ENCODE measurements at regions not wholly inside any gene's neighbourhood (a gene's known extent, or its start where the extent isn't known, plus 50 kb on each side); places are given as distances from the start of the nearest gene placed in this dataset.

- DNase-seq (ENCODE audit: low spot score): no peak
- TF ChIP-seq EZH2phosphoT487 (IDR thresholded peaks at IDR 0.05; ENCODE audit: unreplicated experiment) (no peak), ZNF462 (CRISPR knock-in tag; IDR thresholded peaks at IDR 0.05) (no peak), ETS1 (IDR thresholded peaks at IDR 0.05) (no peak), EZH2 (IDR thresholded peaks at IDR 0.05; ENCODE audit: low read depth, unreplicated experiment) (no peak), CTCF (conservative IDR thresholded peaks at IDR 0.05; ENCODE audit: low read depth in 2 of 2) (no peak), ZNF114 (CRISPR knock-in tag; IDR thresholded peaks at IDR 0.05) (no peak), NANOG (IDR thresholded peaks at IDR 0.05; ENCODE audit: borderline replicate concordance) (no peak), CREB1 (CRISPR knock-in tag; IDR thresholded peaks at IDR 0.05; ENCODE audit: low read depth) (no peak), JUNB (IDR thresholded peaks at IDR 0.05; ENCODE audit: unreplicated experiment) (no peak), ZNF331 (CRISPR knock-in tag; IDR thresholded peaks at IDR 0.05; ENCODE audit: low read depth) (no peak), REST (IDR thresholded peaks at IDR 0.05; ENCODE audit: unreplicated experiment) (no peak), POLR2AphosphoS5 (IDR thresholded peaks at IDR 0.05; ENCODE audit: low read depth) (no peak), STAT1 (IDR thresholded peaks at IDR 0.05; ENCODE audit: unreplicated experiment) (no peak)
- Histone ChIP-seq H3K4me1 (ENCODE audit: insufficient read depth) (no peaks in the 10 kb centered on the region), H3F3A (replicated peaks; ENCODE audit: low read depth) (no peaks in the 10 kb centered on the region), H3K4me3 (no peak overlapping the region), H3K4me2 (no peak overlapping the region), H3K27ac (ENCODE audit: low read depth) (no peak overlapping the region), H3K27me3 (ENCODE audit: insufficient read depth) (no peaks in the 10 kb centered on the region), H2AFZ (no peak overlapping the region), H3K9me2 (ENCODE audit: insufficient read depth) (no peaks in the 10 kb centered on the region), H3K79me2 (replicated peaks; ENCODE audit: insufficient read depth) (no peaks in the 10 kb centered on the region), H3K36me3 (ENCODE audit: insufficient read depth) (no peaks in the 10 kb centered on the region), H4K20me1 (replicated peaks; ENCODE audit: insufficient read depth) (no peaks in the 10 kb centered on the region; the same call in 1 of the 2 replicates)
- no peak for ATAC-seq
- no peaks in the 10 kb centered on the region for H3K36me3 Mint-ChIP-seq (ENCODE audit: low read depth)
- H3K4me3 Mint-ChIP-seq: no peak overlapping the region
- H3K27ac Mint-ChIP-seq: no peak overlapping the region
- no peaks in the 10 kb centered on the region for H3K9me3 Mint-ChIP-seq
- peaks cover 4% of the 10 kb centered on the region; the same call in 2 of the 3 replicates for H3K4me1 Mint-ChIP-seq
- H3K27me3 Mint-ChIP-seq (ENCODE audit: insufficient read depth, low read depth, poor library complexity): no peaks in the 10 kb centered on the region
These were observed 674.6 kb upstream of the MARCKS start for GRCh38 chr6:113182370-113183141.
